ENCODE measurements at regions not wholly inside any gene's neighbourhood (a gene's known extent, or its start where the extent isn't known, plus 50 kb on each side); places are given as distances from the start of the nearest gene placed in this dataset.
A peak's percentile ranks its signal among the peaks of the same experiment; 100 is the strongest.

GRCh38 chr1:36709869-36710481 lies 227.3 kb upstream of the CSF3R start:
- peaks cover 27% of the 10 kb centered on the region for H3K27me3 ChIP-seq (replicated peaks)
- H3K36me3 ChIP-seq = no peaks in the 10 kb centered on the region
- no peak for DNase-seq (ENCODE audit: low read depth in 1 of 2, low spot score in 2 of 2)
- H3K27ac ChIP-seq = no peak overlapping the region
- H3K4me3 ChIP-seq = no peak overlapping the region
- H3K4me1 ChIP-seq (replicated peaks) = no peaks in the 10 kb centered on the region
- no peaks in the 10 kb centered on the region for H3K9me3 ChIP-seq (replicated peaks)

DNA sequence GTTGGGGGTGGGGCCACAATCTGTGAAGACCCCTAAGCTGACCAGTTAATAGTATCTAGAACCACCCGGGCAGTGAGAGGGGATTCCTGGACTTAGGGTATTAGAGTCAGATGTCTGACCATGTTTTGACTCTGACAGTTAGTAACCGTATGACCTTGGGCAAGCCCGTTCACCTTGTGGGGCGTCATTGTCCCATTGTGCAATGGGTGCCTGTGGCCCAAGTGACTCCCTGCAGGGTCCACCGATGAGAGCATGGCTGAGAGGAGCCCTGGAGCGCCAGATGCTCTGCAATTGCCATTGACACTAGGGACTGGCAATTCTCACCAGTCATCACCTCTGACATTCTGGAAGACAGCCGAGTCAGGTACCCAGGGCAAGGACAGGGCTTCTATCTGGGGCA lies 225.9 kb upstream of the CSF3R start:
- DNase-seq (ENCODE audit: low read depth in 1 of 2, low spot score in 2 of 2) = no peak
- Histone ChIP-seq H3K27ac (no peak overlapping the region), H3K4me3 (no peak overlapping the region), H3K36me3 (no peaks in the 10 kb centered on the region), H3K4me1 (replicated peaks) (no peaks in the 10 kb centered on the region), H3K9me3 (replicated peaks) (no peaks in the 10 kb centered on the region), H3K27me3 (replicated peaks) (peaks cover 27% of the 10 kb centered on the region)

DNA sequence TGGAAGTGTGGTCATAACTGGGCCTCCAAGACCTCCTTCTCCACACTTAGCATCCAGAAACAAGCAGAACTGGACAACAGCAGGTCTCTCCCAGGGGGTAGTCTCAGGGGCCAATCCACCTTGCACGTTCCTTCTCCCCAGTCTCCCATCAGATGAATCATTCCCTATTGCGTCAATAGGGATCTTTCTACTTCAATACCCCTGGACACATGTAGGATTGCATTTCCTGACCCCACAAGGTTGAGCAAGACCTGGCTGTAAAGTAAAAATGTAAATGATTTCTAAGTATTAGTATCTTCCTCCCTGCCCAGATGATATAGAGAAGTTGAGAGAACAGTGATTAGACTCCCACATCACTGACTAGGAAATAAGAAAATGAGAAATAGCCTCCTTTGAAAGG lies 224.5 kb upstream of the CSF3R start:
- no peaks in the 10 kb centered on the region for H3K4me1 ChIP-seq (replicated peaks)
- no peaks in the 10 kb centered on the region for H3K36me3 ChIP-seq
- no peak overlapping the region for H3K4me3 ChIP-seq
- peaks cover 15% of the 10 kb centered on the region for H3K27me3 ChIP-seq (replicated peaks)
- no peaks in the 10 kb centered on the region for H3K9me3 ChIP-seq (replicated peaks)
- no peak overlapping the region for H3K27ac ChIP-seq
- DNase-seq (ENCODE audit: low read depth in 1 of 2, low spot score in 2 of 2) = no peak

- peaks cover 12% of the 10 kb centered on the region for H3K27me3 ChIP-seq (replicated peaks)
- no peak for DNase-seq (ENCODE audit: low read depth in 1 of 2, low spot score in 2 of 2)
Observed at GRCh38 chr1:36706416-36706815, 223.7 kb upstream of the CSF3R start.

DNA sequence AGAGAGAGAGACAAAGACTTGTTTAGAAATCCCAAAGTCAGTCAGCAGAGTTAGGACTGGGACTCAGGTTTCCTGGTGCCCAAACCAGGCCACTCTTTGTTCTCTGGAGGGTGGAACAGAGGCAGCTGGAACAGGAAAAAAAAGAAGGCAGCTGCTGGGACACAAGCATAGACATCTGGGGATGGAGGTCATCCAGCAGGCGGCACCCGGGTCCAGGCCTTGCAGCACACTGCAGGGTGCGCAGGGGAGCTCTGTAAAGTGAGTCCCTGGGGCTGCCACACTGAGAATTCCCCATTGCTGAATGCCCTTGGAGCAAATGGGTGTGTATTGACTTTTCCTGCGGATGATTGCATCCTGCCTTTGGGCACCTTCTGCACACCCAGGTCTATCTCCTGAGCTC lies 222.9 kb upstream of the CSF3R start:
- H3K27me3 ChIP-seq (replicated peaks) = peaks cover 7% of the 10 kb centered on the region
- DNase-seq (ENCODE audit: low read depth in 1 of 2, low spot score in 2 of 2) = no peak
- no peaks in the 10 kb centered on the region for H3K9me3 ChIP-seq (replicated peaks)
- no peaks in the 10 kb centered on the region for H3K4me1 ChIP-seq (replicated peaks)
- no peak overlapping the region for H3K4me3 ChIP-seq
- no peaks in the 10 kb centered on the region for H3K36me3 ChIP-seq
- H3K27ac ChIP-seq = no peak overlapping the region

More at GRCh38 chr1:36706416-36706815, 223.7 kb upstream of the CSF3R start:
- H3K36me3 ChIP-seq = no peaks in the 10 kb centered on the region
- no peaks in the 10 kb centered on the region for H3K9me3 ChIP-seq (replicated peaks)
- no peaks in the 10 kb centered on the region for H3K4me1 ChIP-seq (replicated peaks)
- H3K27ac ChIP-seq = no peak overlapping the region
- H3K4me3 ChIP-seq = no peak overlapping the region

DNA sequence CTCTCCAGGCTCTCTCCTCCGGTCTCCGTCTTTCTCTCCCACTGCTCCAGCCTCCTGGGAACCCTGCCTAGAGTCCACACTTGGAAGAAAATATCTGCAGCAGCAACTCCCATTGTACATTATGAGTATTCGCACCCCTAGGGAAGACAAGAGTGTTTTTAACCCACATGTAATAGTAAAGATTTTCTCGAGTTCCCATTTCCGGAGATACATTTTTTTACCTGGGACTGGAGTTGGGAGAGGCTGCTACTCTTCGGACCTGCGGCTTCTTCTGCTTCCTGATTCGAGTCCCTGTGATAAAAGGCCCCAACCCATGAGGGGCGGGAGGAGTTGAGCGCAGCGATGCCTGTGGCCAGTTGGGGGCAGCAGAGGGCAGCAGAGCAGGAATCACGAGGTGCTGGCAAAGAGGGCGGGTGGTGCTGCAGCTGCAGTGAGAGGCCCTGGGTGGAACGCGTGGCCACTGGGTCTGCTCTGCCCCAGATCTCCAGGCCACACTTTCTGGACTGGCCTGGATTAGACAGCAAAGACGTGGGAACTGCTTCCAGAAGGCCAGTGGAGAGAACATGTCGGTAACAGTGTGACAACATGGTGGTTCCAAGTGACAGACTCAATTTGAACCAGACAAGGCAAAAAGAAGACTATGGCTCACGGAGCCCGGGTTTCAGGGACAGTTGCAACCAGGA lies 221.0 kb upstream of the CSF3R start:
- Histone ChIP-seq H3K36me3 (no peaks in the 10 kb centered on the region), H3K4me3 (no peak overlapping the region), H3K4me1 (replicated peaks) (no peaks in the 10 kb centered on the region), H3K27me3 (replicated peaks) (peaks cover 12% of the 10 kb centered on the region), H3K27ac (no peak overlapping the region), H3K9me3 (replicated peaks) (no peaks in the 10 kb centered on the region)
- DNase-seq (ENCODE audit: low read depth in 1 of 2, low spot score in 2 of 2) = peak; percentile 42 to 71

DNA sequence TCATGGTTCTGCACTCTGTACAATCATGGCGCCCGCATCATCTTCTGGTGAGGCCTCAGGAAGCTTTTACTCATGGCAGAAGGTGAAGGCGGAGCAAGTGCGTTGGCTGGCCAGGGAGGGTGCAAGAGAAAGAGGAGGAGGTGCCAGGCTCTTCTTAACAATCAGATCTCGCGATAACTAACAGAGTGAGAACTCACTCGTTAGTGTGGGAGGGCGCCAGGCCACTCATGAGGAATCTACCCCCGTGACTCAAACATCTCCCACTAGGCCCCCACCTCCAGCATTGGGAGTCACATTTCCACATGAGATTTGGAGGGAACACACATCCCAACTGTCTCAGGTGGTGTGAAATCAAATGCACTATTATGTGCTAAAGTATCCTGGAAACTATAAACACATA lies 220.2 kb upstream of the CSF3R start:
- Histone ChIP-seq H3K4me1 (replicated peaks) (no peaks in the 10 kb centered on the region), H3K27me3 (replicated peaks) (peaks cover 15% of the 10 kb centered on the region), H3K9me3 (replicated peaks) (no peaks in the 10 kb centered on the region), H3K27ac (no peak overlapping the region), H3K4me3 (no peak overlapping the region), H3K36me3 (no peaks in the 10 kb centered on the region)
- no peak for DNase-seq (ENCODE audit: low read depth in 1 of 2, low spot score in 2 of 2)

GRCh38 chr1:36699113-36699911 lies 216.6 kb upstream of the CSF3R start:
- peaks cover 21% of the 10 kb centered on the region for H3K27me3 ChIP-seq (replicated peaks)
- H3K36me3 ChIP-seq = no peaks in the 10 kb centered on the region
- no peak overlapping the region for H3K4me3 ChIP-seq
- H3K4me1 ChIP-seq (replicated peaks) = no peaks in the 10 kb centered on the region
- H3K9me3 ChIP-seq (replicated peaks) = no peaks in the 10 kb centered on the region
- H3K27ac ChIP-seq = no peak overlapping the region
- DNase-seq (ENCODE audit: low read depth in 1 of 2, low spot score in 2 of 2) = no peak

DNA sequence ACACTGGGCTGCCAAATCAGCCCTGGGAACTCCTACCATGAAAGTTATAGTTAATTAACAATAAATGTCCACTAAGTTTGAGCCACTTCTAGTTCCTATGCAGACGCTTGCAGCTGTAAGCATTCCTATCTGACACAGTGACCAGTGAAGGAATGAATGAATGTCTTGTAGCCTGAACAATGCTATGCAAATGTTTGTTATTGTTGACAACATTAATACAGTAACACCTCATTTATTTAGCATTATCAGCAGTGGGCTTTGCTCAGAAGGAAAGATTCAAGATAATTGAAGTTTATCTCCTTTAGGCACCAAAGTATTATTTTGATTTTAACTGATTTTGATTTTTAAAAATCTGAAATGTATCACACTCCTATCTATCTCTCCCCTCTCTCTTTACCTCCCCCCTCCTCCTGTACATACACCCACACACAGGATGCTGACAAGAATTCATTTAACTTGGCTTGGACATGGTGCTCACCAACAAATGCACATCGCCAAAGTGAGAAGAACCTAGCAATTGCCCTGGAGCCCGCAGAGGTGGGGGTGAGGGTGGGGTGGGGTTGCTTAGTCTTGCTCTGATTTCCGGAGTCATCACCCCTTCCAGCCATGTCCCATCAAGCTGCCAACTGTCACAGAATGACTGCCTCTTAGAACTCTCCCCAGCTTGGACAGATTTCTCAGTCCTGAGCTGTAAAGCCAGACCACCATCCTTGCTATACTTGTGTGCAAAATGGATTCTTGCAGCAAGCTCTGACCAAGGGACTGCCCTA lies 215.3 kb upstream of the CSF3R start:
- H3K9me3 ChIP-seq (replicated peaks) = no peaks in the 10 kb centered on the region
- no peak overlapping the region for H3K4me3 ChIP-seq
- DNase-seq (ENCODE audit: low read depth in 1 of 2, low spot score in 2 of 2) = no peak
- no peaks in the 10 kb centered on the region for H3K36me3 ChIP-seq
- H3K4me1 ChIP-seq (replicated peaks) = no peaks in the 10 kb centered on the region
- no peak overlapping the region for H3K27ac ChIP-seq
- peaks cover 27% of the 10 kb centered on the region for H3K27me3 ChIP-seq (replicated peaks)

GRCh38 chr1:36696261-36696940 lies 213.7 kb upstream of the CSF3R start:
- no peaks in the 10 kb centered on the region for H3K4me1 ChIP-seq (replicated peaks)
- no peaks in the 10 kb centered on the region for H3K36me3 ChIP-seq
- H3K27me3 ChIP-seq (replicated peaks) = peaks cover 37% of the 10 kb centered on the region
- H3K4me3 ChIP-seq = no peak overlapping the region
- H3K9me3 ChIP-seq (replicated peaks) = no peaks in the 10 kb centered on the region
- no peak overlapping the region for H3K27ac ChIP-seq
- DNase-seq (ENCODE audit: low read depth in 1 of 2, low spot score in 2 of 2) = no peak

GRCh38 chr1:36693603-36694002 lies 210.9 kb upstream of the CSF3R start:
- Histone ChIP-seq H3K36me3 (no peaks in the 10 kb centered on the region), H3K27ac (no peak overlapping the region)
- no peak for DNase-seq (ENCODE audit: low read depth in 1 of 2, low spot score in 2 of 2)

GRCh38 chr1:36693161-36693525 lies 210.4 kb upstream of the CSF3R start:
- no peaks in the 10 kb centered on the region for H3K4me1 ChIP-seq (replicated peaks)
- no peak overlapping the region for H3K27ac ChIP-seq
- H3K36me3 ChIP-seq = no peaks in the 10 kb centered on the region
- no peak overlapping the region for H3K4me3 ChIP-seq
- no peaks in the 10 kb centered on the region for H3K9me3 ChIP-seq (replicated peaks)
- peaks cover 38% of the 10 kb centered on the region for H3K27me3 ChIP-seq (replicated peaks)
- DNase-seq (ENCODE audit: low read depth in 1 of 2, low spot score in 2 of 2) = no peak

More at GRCh38 chr1:36693603-36694002, 210.9 kb upstream of the CSF3R start:
- peaks cover 40% of the 10 kb centered on the region for H3K27me3 ChIP-seq (replicated peaks)
- H3K9me3 ChIP-seq (replicated peaks) = no peaks in the 10 kb centered on the region
- H3K4me3 ChIP-seq = no peak overlapping the region
- no peaks in the 10 kb centered on the region for H3K4me1 ChIP-seq (replicated peaks)

- Histone ChIP-seq H3K9me3 (replicated peaks) (no peaks in the 10 kb centered on the region), H3K4me3 (no peak overlapping the region), H3K27me3 (replicated peaks) (peaks cover 38% of the 10 kb centered on the region), H3K27ac (no peak overlapping the region), H3K36me3 (no peaks in the 10 kb centered on the region), H3K4me1 (replicated peaks) (no peaks in the 10 kb centered on the region)
- DNase-seq (ENCODE audit: low read depth in 1 of 2, low spot score in 2 of 2) = no peak
Observed at GRCh38 chr1:36692465-36693160, 209.9 kb upstream of the CSF3R start.
